Activated CD8-positive, alpha-beta T cell treated with anti-CD3 and anti-CD28 coated beads for 36 hours (primary cell): ENCODE measurements at regions not wholly inside any gene's neighbourhood (a gene's known extent, or its start where the extent isn't known, plus 50 kb on each side); places are given as distances from the start of the nearest gene placed in this dataset.

Source experiments
- ATAC-seq: fragments of 200-7000 bp; cut with Tn5 transposase; one replicate; pipeline ENCODE4 v1.10.0; 2021; ENCODE audit warnings: mild to moderate bottlenecking, moderate library complexity
- CTCF ChIA-PET: fragments of 350-600 bp; sonication (Branson Sonifier 250); formaldehyde crosslinking; loops from one replicate; lab custom pipeline; 2021; ENCODE audit warnings: antibody characterized with exemption; lab: Charles Lee
- POLR2A ChIA-PET: fragments of 350-600 bp; sonication (Branson Sonifier 250); formaldehyde crosslinking; loops from one replicate; lab custom pipeline; 2021; ENCODE audit warnings: antibody characterized with exemption; lab: Charles Lee
- DNase-seq: peaks from one replicate; pipeline ENCODE4 v3.0.0-alpha.2; 2020
- H3K27ac Mint-ChIP-seq: one replicate; pipeline ENCODE4 v1.8.0; 2021; ENCODE audit warnings: mild to moderate bottlenecking, mixed read lengths
- H3K27me3 Mint-ChIP-seq: one replicate; pipeline ENCODE4 v1.8.0; 2021; ENCODE audit warnings: mixed read lengths
- H3K36me3 Mint-ChIP-seq: one replicate; pipeline ENCODE4 v1.8.0; 2021; ENCODE audit warnings: low read depth, mixed read lengths
- H3K4me1 Mint-ChIP-seq: one replicate; pipeline ENCODE4 v1.8.0; 2021; ENCODE audit warnings: low read depth, mixed read lengths
- H3K4me3 Mint-ChIP-seq: one replicate; pipeline ENCODE4 v1.8.0; 2021; ENCODE audit warnings: mild to moderate bottlenecking, moderate library complexity, mixed read lengths
- H3K9me3 Mint-ChIP-seq: one replicate; pipeline ENCODE4 v1.8.0; 2021; ENCODE audit warnings: mixed read lengths
- CTCF ChIP-seq: fragments of 200-600 bp; IDR thresholded peaks from one replicate; pipeline ENCODE4 v1.8.0; 2022; ENCODE audit warnings: antibody characterized with exemption, mild to moderate bottlenecking
- intact Hi-C: fragments of 100-400 bp; cut with micrococcal nuclease; formaldehyde crosslinking; loops from one replicate; pipeline ENCODE4 v1.10.0; 2022

GRCh38 chr16:85261204-85261603 is 148.9 kb upstream of the CIBAR2 start:
- TF ChIP-seq CTCF: no peak
- H3K36me3 Mint-ChIP-seq: no peaks in the 10 kb centered on the region
- CTCF ChIA-PET: interaction anchor here (1.7 kb wide), 1 partner anchor 14 kb away, joined by 3 read pairs; no protein-coding TSS in a partner anchor
- POLR2A ChIA-PET: no interaction called here
- no peak overlapping the region for H3K4me3 Mint-ChIP-seq
- peaks cover 12% of the 10 kb centered on the region for H3K27me3 Mint-ChIP-seq
- no peaks in the 10 kb centered on the region for H3K9me3 Mint-ChIP-seq
- peaks cover 6% of the 10 kb centered on the region for H3K4me1 Mint-ChIP-seq
- ATAC-seq (no peak), DNase-seq (no peak)
- intact Hi-C loops: no loop called here
- H3K27ac Mint-ChIP-seq: no peak overlapping the region

GRCh38 chr16:85261657-85262557 is 149.6 kb upstream of the CIBAR2 start:
- Mint-ChIP-seq H3K4me1 (peaks cover 6% of the 10 kb centered on the region), H3K4me3 (no peak overlapping the region), H3K9me3 (no peaks in the 10 kb centered on the region), H3K27ac (no peak overlapping the region), H3K27me3 (peaks cover 12% of the 10 kb centered on the region), H3K36me3 (no peaks in the 10 kb centered on the region)
- TF ChIP-seq CTCF: no peak
- ATAC-seq (no peak), DNase-seq (no peak)
- ChIA-PET POLR2A (no interaction called here), CTCF (interaction anchor here (1.3 to 3.7 kb wide), 3 partner anchors 9 to 14 kb away, joined by 3 to 21 read pairs (median 5); no protein-coding TSS in a partner anchor)
- intact Hi-C loops: no loop called here

- POLR2A ChIA-PET: interaction anchor here (0.6 kb wide), 1 partner anchor 16 kb away, joined by 3 read pairs; no protein-coding TSS in a partner anchor
- Mint-ChIP-seq H3K4me3 (no peak overlapping the region), H3K4me1 (peaks cover 6% of the 10 kb centered on the region), H3K27me3 (peaks cover 12% of the 10 kb centered on the region), H3K27ac (no peak overlapping the region), H3K36me3 (no peaks in the 10 kb centered on the region), H3K9me3 (no peaks in the 10 kb centered on the region)
- CTCF ChIA-PET: interaction anchor here (1.3 to 3.7 kb wide), 2 partner anchors 10 to 13 kb away, joined by 5 to 21 read pairs; no protein-coding TSS in a partner anchor
- DNase-seq (no peak), ATAC-seq (no peak)
- no peak for TF ChIP-seq CTCF
- intact Hi-C loops: no loop called here
Observed at GRCh38 chr16:85262558-85263238, 150.4 kb upstream of the CIBAR2 start.

DNA sequence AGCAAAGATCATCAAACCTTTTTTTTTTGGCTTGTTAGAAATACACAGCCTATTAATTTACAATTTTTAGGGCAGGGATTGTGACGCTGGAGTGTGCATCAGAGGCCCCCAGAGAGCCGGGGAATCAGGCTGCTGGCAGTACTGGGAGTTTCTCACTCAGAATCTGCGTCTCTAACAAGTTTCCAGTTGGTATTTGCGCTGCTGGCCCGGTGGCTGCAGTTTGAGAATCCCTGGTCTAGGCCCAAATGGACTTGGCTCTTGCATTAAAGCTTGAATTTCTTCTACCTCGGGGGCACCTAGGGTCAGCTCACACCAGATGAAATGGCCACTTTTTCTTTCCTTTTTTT is 150.9 kb upstream of the CIBAR2 start:
- intact Hi-C loops: no loop called here
- ChIA-PET POLR2A (interaction anchor here (0.6 kb wide), 1 partner anchor 15 kb away, joined by 3 read pairs; no protein-coding TSS in a partner anchor), CTCF (interaction anchor here (0.9 to 3.7 kb wide), 3 partner anchors 11 to 12 kb away, joined by 4 to 21 read pairs (median 5); no protein-coding TSS in a partner anchor)
- H3K27me3 Mint-ChIP-seq: peaks cover 9% of the 10 kb centered on the region
- peaks cover 6% of the 10 kb centered on the region for H3K4me1 Mint-ChIP-seq
- H3K27ac Mint-ChIP-seq: no peak overlapping the region
- no peak for TF ChIP-seq CTCF
- H3K36me3 Mint-ChIP-seq: no peaks in the 10 kb centered on the region
- ATAC-seq: no peak
- H3K9me3 Mint-ChIP-seq: no peaks in the 10 kb centered on the region
- DNase-seq: no peak
- H3K4me3 Mint-ChIP-seq: no peak overlapping the region
